ENCODE measurements at regions not wholly inside any gene's neighbourhood (a gene's known extent, or its start where the extent isn't known, plus 50 kb on each side); places are given as distances from the start of the nearest gene placed in this dataset.

GRCh38 chr1:58891347-58891746, 107.5 kb upstream of the JUN start:
- Histone ChIP-seq H3K36me3 (ENCODE audit: control insufficient read depth, insufficient read depth, low read length) (no peaks in the 10 kb centered on the region), H3K9ac (ENCODE audit: extremely low read depth, low read length, poor library complexity, severe bottlenecking) (no peak overlapping the region), H3K9me3 (ENCODE audit: control insufficient read depth, low read length) (no peaks in the 10 kb centered on the region), H3K4me3 (ENCODE audit: low read length) (no peak overlapping the region), H3K27ac (ENCODE audit: low read depth, low read length) (no peak overlapping the region), H3K27me3 (ENCODE audit: control insufficient read depth, insufficient read depth, low read length, poor library complexity, severe bottlenecking) (no peaks in the 10 kb centered on the region), H3K4me1 (ENCODE audit: control insufficient read depth, insufficient read depth, low read length) (peaks cover 11% of the 10 kb centered on the region)
- Mint-ChIP-seq H3K27me3 (ENCODE audit: insufficient read depth) (peaks cover 14% of the 10 kb centered on the region), H3K4me3 (no peak overlapping the region), H3K4me1 (peaks cover 36% of the 10 kb centered on the region), H3K27ac (no peak overlapping the region), H3K9me3 (no peaks in the 10 kb centered on the region), H3K36me3 (ENCODE audit: low read depth) (no peaks in the 10 kb centered on the region)
- no peak for DNase-seq
- WGBS, 2 experiments (ENCODE audit: insufficient coverage in 1 of 2, insufficient read length in 1 of 2), result 92 to 96% methylated on average over 2 of the region's 2 CpGs
- TF ChIP-seq CTCF (conservative IDR thresholded peaks at IDR 0.05), result no peak

- no peak overlapping the region for H3K27ac ChIP-seq (ENCODE audit: low read depth, low read length)
- no peaks in the 10 kb centered on the region for H3K27me3 ChIP-seq (ENCODE audit: control insufficient read depth, insufficient read depth, low read length, poor library complexity, severe bottlenecking)
- H3K27ac Mint-ChIP-seq, result no peak overlapping the region
- peaks cover 12% of the 10 kb centered on the region for H3K27me3 Mint-ChIP-seq (ENCODE audit: insufficient read depth)
- no peak overlapping the region for H3K4me3 Mint-ChIP-seq
- 88 to 99% methylated on average over 9 to 13 of the region's 13 CpGs for WGBS, 2 experiments (ENCODE audit: insufficient coverage in 1 of 2, insufficient read length in 1 of 2)
- no peaks in the 10 kb centered on the region for H3K36me3 Mint-ChIP-seq (ENCODE audit: low read depth)
- no peak overlapping the region for H3K9ac ChIP-seq (ENCODE audit: extremely low read depth, low read length, poor library complexity, severe bottlenecking)
- peaks cover 39% of the 10 kb centered on the region for H3K4me1 Mint-ChIP-seq
- no peaks in the 10 kb centered on the region for H3K9me3 ChIP-seq (ENCODE audit: control insufficient read depth, low read length)
- H3K4me1 ChIP-seq (ENCODE audit: control insufficient read depth, insufficient read depth, low read length), result peaks cover 11% of the 10 kb centered on the region
- no peak overlapping the region for H3K4me3 ChIP-seq (ENCODE audit: low read length)
- H3K9me3 Mint-ChIP-seq, result no peaks in the 10 kb centered on the region
- H3K36me3 ChIP-seq (ENCODE audit: control insufficient read depth, insufficient read depth, low read length), result no peaks in the 10 kb centered on the region
- no peak for TF ChIP-seq CTCF (conservative IDR thresholded peaks at IDR 0.05)
- no peak for DNase-seq
Observed at GRCh38 chr1:58893257-58893869, 109.5 kb upstream of the JUN start.

DNA sequence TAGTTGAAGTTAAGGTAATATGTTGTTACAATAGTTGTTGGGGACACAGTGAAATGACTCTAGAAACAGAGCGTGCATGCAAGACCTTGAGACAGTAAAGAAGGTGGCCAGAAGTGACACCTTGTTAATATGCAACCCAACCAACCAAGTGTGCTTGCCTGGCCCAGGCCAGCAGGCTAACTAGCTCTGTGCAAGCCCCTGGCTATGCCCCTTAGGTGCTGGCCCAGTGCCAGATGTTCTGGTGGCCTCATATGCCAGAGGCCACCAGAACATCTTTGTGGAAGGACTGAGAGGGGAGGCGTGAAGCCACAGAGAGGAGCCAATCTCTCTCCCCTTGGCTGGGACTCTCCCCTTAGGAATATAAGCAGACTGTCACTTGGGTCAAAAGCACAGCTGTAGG, 111.2 kb upstream of the JUN start:
- Mint-ChIP-seq H3K36me3 (ENCODE audit: low read depth) (no peaks in the 10 kb centered on the region), H3K9me3 (no peaks in the 10 kb centered on the region), H3K27ac (no peak overlapping the region), H3K4me1 (peaks cover 52% of the 10 kb centered on the region), H3K4me3 (no peak overlapping the region), H3K27me3 (ENCODE audit: insufficient read depth) (peaks cover 9% of the 10 kb centered on the region)
- Histone ChIP-seq H3K27me3 (ENCODE audit: control insufficient read depth, insufficient read depth, low read length, poor library complexity, severe bottlenecking) (peaks cover 2% of the 10 kb centered on the region), H3K36me3 (ENCODE audit: control insufficient read depth, insufficient read depth, low read length) (no peaks in the 10 kb centered on the region), H3K4me3 (ENCODE audit: low read length) (no peak overlapping the region), H3K27ac (ENCODE audit: low read depth, low read length) (no peak overlapping the region), H3K9ac (ENCODE audit: extremely low read depth, low read length, poor library complexity, severe bottlenecking) (no peak overlapping the region), H3K9me3 (ENCODE audit: control insufficient read depth, low read length) (no peaks in the 10 kb centered on the region), H3K4me1 (ENCODE audit: control insufficient read depth, insufficient read depth, low read length) (peaks cover 23% of the 10 kb centered on the region)
- no peak for DNase-seq
- no peak for TF ChIP-seq CTCF (conservative IDR thresholded peaks at IDR 0.05)
- WGBS, 2 experiments (ENCODE audit: insufficient coverage in 1 of 2, insufficient read length in 1 of 2), result 67 to 90% methylated on average over 1 to 2 of the region's 2 CpGs

All from endodermal cell (in vitro differentiated cells).